ENCODE measurements at regions not wholly inside any gene's neighbourhood (a gene's known extent, or its start where the extent isn't known, plus 50 kb on each side); places are given as distances from the start of the nearest gene placed in this dataset.

GRCh38 chr2:34602262-34602661 is 1003.2 kb upstream of the FAM98A start:
- TF ChIP-seq CTCF (conservative IDR thresholded peaks at IDR 0.05; ENCODE audit: low read depth, low read length) (no peak), EZH2 (IDR thresholded peaks at IDR 0.05; ENCODE audit: borderline replicate concordance, low read depth, low read length, poor library complexity, severe bottlenecking) (no peak)
